ENCODE measurements at regions not wholly inside any gene's neighbourhood (a gene's known extent, or its start where the extent isn't known, plus 50 kb on each side); places are given as distances from the start of the nearest gene placed in this dataset.

- TF ChIP-seq CTCF (IDR thresholded peaks at IDR 0.05; ENCODE audit: insufficient read depth, low read length, severe bottlenecking) = no peak
- no peaks in the 10 kb centered on the region for H3K27me3 ChIP-seq (ENCODE audit: control insufficient read depth, insufficient read depth, low read length)
- no peaks in the 10 kb centered on the region for H3K36me3 ChIP-seq (ENCODE audit: control insufficient read depth, insufficient read depth, low read length)
- H3K4me3 ChIP-seq (ENCODE audit: low read depth, low read length) = no peak overlapping the region
- FAIRE-seq (no peak), DNase-seq (ENCODE audit: low read depth) (peak; percentile 18)
These were observed 86.8 kb upstream of the VEGFC start for GRCh38 chr4:176879380-176880116.

GRCh38 chr4:176882206-176882605 lies 89.5 kb upstream of the VEGFC start:
- no peaks in the 10 kb centered on the region for H3K36me3 ChIP-seq (ENCODE audit: control insufficient read depth, insufficient read depth, low read length)
- TF ChIP-seq CTCF (IDR thresholded peaks at IDR 0.05; ENCODE audit: insufficient read depth, low read length, severe bottlenecking) = no peak
- FAIRE-seq (no peak), DNase-seq (ENCODE audit: low read depth) (no peak)
- H3K27me3 ChIP-seq (ENCODE audit: control insufficient read depth, insufficient read depth, low read length) = no peaks in the 10 kb centered on the region
- H3K4me3 ChIP-seq (ENCODE audit: low read depth, low read length) = no peak overlapping the region

- FAIRE-seq (no peak), DNase-seq (ENCODE audit: low read depth) (peak; percentile 41)
- Histone ChIP-seq H3K4me3 (ENCODE audit: low read depth, low read length) (no peak overlapping the region), H3K27me3 (ENCODE audit: control insufficient read depth, insufficient read depth, low read length) (no peaks in the 10 kb centered on the region), H3K36me3 (ENCODE audit: control insufficient read depth, insufficient read depth, low read length) (no peaks in the 10 kb centered on the region)
- TF ChIP-seq CTCF (IDR thresholded peaks at IDR 0.05; ENCODE audit: insufficient read depth, low read length, severe bottlenecking) = no peak
These were observed 90.4 kb upstream of the VEGFC start for GRCh38 chr4:176883108-176883550.

GRCh38 chr4:176883681-176884418 lies 91.1 kb upstream of the VEGFC start:
- H3K27me3 ChIP-seq (ENCODE audit: control insufficient read depth, insufficient read depth, low read length) = no peaks in the 10 kb centered on the region
- no peaks in the 10 kb centered on the region for H3K36me3 ChIP-seq (ENCODE audit: control insufficient read depth, insufficient read depth, low read length)
- no peak for TF ChIP-seq CTCF (IDR thresholded peaks at IDR 0.05; ENCODE audit: insufficient read depth, low read length, severe bottlenecking)
- H3K4me3 ChIP-seq (ENCODE audit: low read depth, low read length) = no peak overlapping the region
- FAIRE-seq = peak; percentile 7
- DNase-seq (ENCODE audit: low read depth) = peak; percentile 75

- Histone ChIP-seq H3K27me3 (ENCODE audit: control insufficient read depth, insufficient read depth, low read length) (no peaks in the 10 kb centered on the region), H3K36me3 (ENCODE audit: control insufficient read depth, insufficient read depth, low read length) (no peaks in the 10 kb centered on the region), H3K4me3 (ENCODE audit: low read depth, low read length) (no peak overlapping the region)
- TF ChIP-seq CTCF (IDR thresholded peaks at IDR 0.05; ENCODE audit: insufficient read depth, low read length, severe bottlenecking) = no peak
- no peak for FAIRE-seq
- DNase-seq (ENCODE audit: low read depth) = peak; percentile 41
These were observed 92.5 kb upstream of the VEGFC start for GRCh38 chr4:176885224-176885623.
